ENCODE measurements at regions not wholly inside any gene's neighbourhood (a gene's known extent, or its start where the extent isn't known, plus 50 kb on each side); places are given as distances from the start of the nearest gene placed in this dataset.

DNA sequence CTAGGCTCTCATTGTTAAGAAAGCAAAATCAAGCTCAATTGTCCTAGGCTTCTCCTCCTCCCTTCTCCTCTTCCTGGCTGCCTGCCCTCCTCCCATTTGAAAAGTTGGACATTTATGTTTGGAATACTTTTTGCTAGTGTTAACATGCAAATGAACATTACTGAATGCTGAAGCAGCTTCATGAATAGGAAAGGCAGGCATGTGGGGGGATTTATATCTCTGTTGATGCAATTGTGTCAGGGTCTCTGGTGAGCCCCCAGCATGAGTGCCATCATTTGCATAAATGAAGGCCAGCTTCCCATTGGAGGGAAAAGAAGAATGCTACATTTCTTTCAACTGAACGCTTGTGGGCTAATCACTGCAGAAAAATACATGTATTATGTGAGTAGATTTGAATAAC lies 160.1 kb upstream of the NDST3 start:
- Histone ChIP-seq H3K4me1 (ENCODE audit: low read depth, poor library complexity, severe bottlenecking) (no peaks in the 10 kb centered on the region), H3K36me3 (ENCODE audit: insufficient read depth) (no peaks in the 10 kb centered on the region), H3K27ac (no peak overlapping the region), H4K20me1 (ENCODE audit: insufficient read depth) (no peaks in the 10 kb centered on the region), H3K9ac (no peak overlapping the region), H3K79me2 (ENCODE audit: insufficient read depth, low read depth) (no peaks in the 10 kb centered on the region), H3K4me3 (IDR thresholded peaks at IDR 0.05; ENCODE audit: insufficient read depth, low read depth, low read length) (no peak overlapping the region), H3K4me2 (no peak overlapping the region), H3K27me3 (ENCODE audit: insufficient read depth, low read depth) (no peaks in the 10 kb centered on the region), H2AFZ (ENCODE audit: low read depth) (no peak overlapping the region)
- TF ChIP-seq, protein P1, sequence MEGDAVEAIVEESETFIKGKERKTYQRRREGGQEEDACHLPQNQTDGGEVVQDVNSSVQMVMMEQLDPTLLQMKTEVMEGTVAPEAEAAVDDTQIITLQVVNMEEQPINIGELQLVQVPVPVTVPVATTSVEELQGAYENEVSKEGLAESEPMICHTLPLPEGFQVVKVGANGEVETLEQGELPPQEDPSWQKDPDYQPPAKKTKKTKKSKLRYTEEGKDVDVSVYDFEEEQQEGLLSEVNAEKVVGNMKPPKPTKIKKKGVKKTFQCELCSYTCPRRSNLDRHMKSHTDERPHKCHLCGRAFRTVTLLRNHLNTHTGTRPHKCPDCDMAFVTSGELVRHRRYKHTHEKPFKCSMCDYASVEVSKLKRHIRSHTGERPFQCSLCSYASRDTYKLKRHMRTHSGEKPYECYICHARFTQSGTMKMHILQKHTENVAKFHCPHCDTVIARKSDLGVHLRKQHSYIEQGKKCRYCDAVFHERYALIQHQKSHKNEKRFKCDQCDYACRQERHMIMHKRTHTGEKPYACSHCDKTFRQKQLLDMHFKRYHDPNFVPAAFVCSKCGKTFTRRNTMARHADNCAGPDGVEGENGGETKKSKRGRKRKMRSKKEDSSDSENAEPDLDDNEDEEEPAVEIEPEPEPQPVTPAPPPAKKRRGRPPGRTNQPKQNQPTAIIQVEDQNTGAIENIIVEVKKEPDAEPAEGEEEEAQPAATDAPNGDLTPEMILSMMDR (conservative IDR thresholded peaks at IDR 0.05; ENCODE audit: low read depth, low read length), result no peak

DNA sequence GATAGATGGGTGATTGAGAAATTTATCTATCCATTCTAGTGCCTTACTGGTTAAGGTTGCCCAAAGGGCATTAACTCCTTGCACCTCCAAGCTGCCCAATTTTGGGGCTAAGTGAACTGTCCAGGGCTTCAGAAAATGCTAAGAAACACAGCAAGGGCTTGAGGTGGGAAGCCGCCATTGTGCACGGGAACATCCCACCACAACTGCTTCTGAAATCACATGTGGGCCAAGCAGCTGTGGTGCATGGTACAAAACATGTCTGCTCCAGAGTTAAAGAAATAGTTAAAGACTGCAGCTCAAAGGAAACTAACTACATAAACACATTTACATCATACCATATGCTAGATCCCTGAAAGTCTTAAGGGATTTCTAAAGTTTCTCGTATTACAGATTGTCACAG lies 144.3 kb upstream of the NDST3 start:
- H3K36me3 ChIP-seq (ENCODE audit: insufficient read depth), result no peaks in the 10 kb centered on the region
- TF ChIP-seq, protein P1 (conservative IDR thresholded peaks at IDR 0.05; ENCODE audit: low read depth, low read length), result no peak
- no peak overlapping the region for H3K4me2 ChIP-seq
- H3K79me2 ChIP-seq (ENCODE audit: insufficient read depth, low read depth), result no peaks in the 10 kb centered on the region
- H3K9ac ChIP-seq, result no peak overlapping the region
- H2AFZ ChIP-seq (ENCODE audit: low read depth), result no peak overlapping the region
- no peaks in the 10 kb centered on the region for H4K20me1 ChIP-seq (ENCODE audit: insufficient read depth)
- H3K4me3 ChIP-seq (IDR thresholded peaks at IDR 0.05; ENCODE audit: insufficient read depth, low read depth, low read length), result no peak overlapping the region
- H3K27ac ChIP-seq, result no peak overlapping the region
- H3K4me1 ChIP-seq (ENCODE audit: low read depth, poor library complexity, severe bottlenecking), result peaks cover 4% of the 10 kb centered on the region
- no peaks in the 10 kb centered on the region for H3K27me3 ChIP-seq (ENCODE audit: insufficient read depth, low read depth)

DNA sequence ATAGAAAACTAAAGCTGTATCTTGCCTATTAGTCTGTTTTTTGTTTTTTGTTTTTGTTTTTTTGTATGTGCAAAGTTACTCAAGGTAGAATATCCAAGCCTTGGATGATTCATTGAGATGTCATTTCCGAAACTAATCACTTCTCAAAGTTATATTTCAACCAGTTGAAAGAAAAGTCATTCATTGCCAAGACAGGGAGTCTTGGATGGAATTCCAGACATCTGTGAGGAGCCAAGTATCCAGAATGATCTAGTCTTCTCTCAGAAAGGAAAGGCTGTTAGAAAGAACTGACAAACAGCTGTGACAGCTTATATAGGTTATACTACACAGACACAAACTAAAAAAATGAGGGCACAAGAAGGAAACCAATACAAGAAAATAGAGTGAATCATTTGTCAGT lies 141.1 kb upstream of the NDST3 start:
- no peak overlapping the region for H3K4me2 ChIP-seq
- no peaks in the 10 kb centered on the region for H3K79me2 ChIP-seq (ENCODE audit: insufficient read depth, low read depth)
- no peaks in the 10 kb centered on the region for H3K27me3 ChIP-seq (ENCODE audit: insufficient read depth, low read depth)
- H3K27ac ChIP-seq, result no peak overlapping the region
- H3K4me3 ChIP-seq (IDR thresholded peaks at IDR 0.05; ENCODE audit: insufficient read depth, low read depth, low read length), result no peak overlapping the region
- no peak overlapping the region for H2AFZ ChIP-seq (ENCODE audit: low read depth)
- peaks cover 4% of the 10 kb centered on the region for H3K4me1 ChIP-seq (ENCODE audit: low read depth, poor library complexity, severe bottlenecking)
- H3K9ac ChIP-seq, result no peak overlapping the region
- no peaks in the 10 kb centered on the region for H4K20me1 ChIP-seq (ENCODE audit: insufficient read depth)
- H3K36me3 ChIP-seq (ENCODE audit: insufficient read depth), result no peaks in the 10 kb centered on the region
- TF ChIP-seq, protein P1 (conservative IDR thresholded peaks at IDR 0.05; ENCODE audit: low read depth, low read length), result no peak

DNA sequence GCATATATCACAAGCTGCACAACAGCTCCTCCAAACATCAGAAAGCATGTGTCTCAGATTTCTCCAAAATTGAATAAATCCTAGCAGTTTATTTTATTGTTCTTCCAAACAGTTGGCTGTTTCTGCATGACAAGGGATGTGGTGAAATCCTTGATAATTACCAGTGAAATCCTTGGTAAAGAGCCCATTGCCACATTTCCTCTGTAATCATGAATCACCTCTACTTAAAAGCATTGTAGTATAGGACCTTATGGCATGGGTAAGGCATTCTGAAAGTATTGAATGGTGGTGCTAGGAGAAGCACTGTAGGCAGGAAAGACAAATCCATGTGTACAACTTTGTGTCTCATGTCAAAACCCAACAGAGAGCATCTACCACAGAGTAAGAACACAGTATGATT lies 135.8 kb upstream of the NDST3 start:
- no peak overlapping the region for H3K4me3 ChIP-seq (IDR thresholded peaks at IDR 0.05; ENCODE audit: insufficient read depth, low read depth, low read length)
- no peaks in the 10 kb centered on the region for H3K4me1 ChIP-seq (ENCODE audit: low read depth, poor library complexity, severe bottlenecking)
- H3K36me3 ChIP-seq (ENCODE audit: insufficient read depth), result no peaks in the 10 kb centered on the region
- no peak overlapping the region for H3K9ac ChIP-seq
- H4K20me1 ChIP-seq (ENCODE audit: insufficient read depth), result no peaks in the 10 kb centered on the region
- no peak overlapping the region for H3K27ac ChIP-seq
- no peak overlapping the region for H2AFZ ChIP-seq (ENCODE audit: low read depth)
- no peaks in the 10 kb centered on the region for H3K27me3 ChIP-seq (ENCODE audit: insufficient read depth, low read depth)
- no peak overlapping the region for H3K4me2 ChIP-seq
- no peaks in the 10 kb centered on the region for H3K79me2 ChIP-seq (ENCODE audit: insufficient read depth, low read depth)
- TF ChIP-seq, protein P1 (conservative IDR thresholded peaks at IDR 0.05; ENCODE audit: low read depth, low read length), result no peak

DNA sequence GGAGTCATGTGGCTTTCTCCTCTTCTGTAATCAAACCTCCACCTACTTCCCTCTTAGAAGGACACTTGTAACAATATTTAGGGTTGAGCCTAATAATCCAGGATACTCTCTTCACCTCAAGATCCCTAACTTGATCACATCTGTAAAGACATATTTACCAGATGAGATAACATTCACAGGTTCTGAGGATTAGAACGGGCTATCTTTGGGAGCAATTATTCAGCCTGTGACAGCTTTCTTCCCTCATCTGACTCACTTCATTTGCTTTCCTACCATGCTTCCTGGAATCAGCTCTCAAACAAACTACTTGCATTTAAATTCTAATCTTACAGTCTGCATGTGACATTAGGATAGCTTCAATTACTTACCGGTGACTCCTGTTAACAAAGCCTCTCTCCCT lies 133.5 kb upstream of the NDST3 start:
- H3K4me3 ChIP-seq (IDR thresholded peaks at IDR 0.05; ENCODE audit: insufficient read depth, low read depth, low read length), result no peak overlapping the region
- no peak overlapping the region for H2AFZ ChIP-seq (ENCODE audit: low read depth)
- TF ChIP-seq, protein P1 (conservative IDR thresholded peaks at IDR 0.05; ENCODE audit: low read depth, low read length), result no peak
- no peaks in the 10 kb centered on the region for H3K4me1 ChIP-seq (ENCODE audit: low read depth, poor library complexity, severe bottlenecking)
- no peaks in the 10 kb centered on the region for H3K27me3 ChIP-seq (ENCODE audit: insufficient read depth, low read depth)
- H3K79me2 ChIP-seq (ENCODE audit: insufficient read depth, low read depth), result no peaks in the 10 kb centered on the region
- H3K27ac ChIP-seq, result no peak overlapping the region
- no peaks in the 10 kb centered on the region for H4K20me1 ChIP-seq (ENCODE audit: insufficient read depth)
- H3K9ac ChIP-seq, result no peak overlapping the region
- H3K36me3 ChIP-seq (ENCODE audit: insufficient read depth), result no peaks in the 10 kb centered on the region
- H3K4me2 ChIP-seq, result no peak overlapping the region

All from KMS-11 (cell line).